ENCODE measurements at regions not wholly inside any gene's neighbourhood (a gene's known extent, or its start where the extent isn't known, plus 50 kb on each side); places are given as distances from the start of the nearest gene placed in this dataset.

- TF ChIP-seq MYC (CRISPR knock-in tag; IDR thresholded peaks at IDR 0.05; ENCODE audit: borderline replicate concordance) (no peak), CTCF (CRISPR knock-in tag; IDR thresholded peaks at IDR 0.05) (no peak), ZNF407 (CRISPR knock-in tag; IDR thresholded peaks at IDR 0.05; ENCODE audit: not compliant biosample characterization) (no peak), JUN (CRISPR knock-in tag; IDR thresholded peaks at IDR 0.05) (no peak), MAZ (IDR thresholded peaks at IDR 0.05; ENCODE audit: borderline replicate concordance, low read depth, low read length) (no peak), MAZ (CRISPR knock-in tag; IDR thresholded peaks at IDR 0.05; ENCODE audit: low read depth) (no peak), ZFP91 (CRISPR knock-in tag; IDR thresholded peaks at IDR 0.05; ENCODE audit: borderline replicate concordance) (no peak), ETV5 (CRISPR knock-in tag; IDR thresholded peaks at IDR 0.05; ENCODE audit: borderline replicate concordance) (no peak), CREB3 (CRISPR knock-in tag; IDR thresholded peaks at IDR 0.05) (no peak), REST (IDR thresholded peaks at IDR 0.05; ENCODE audit: borderline replicate concordance in 1 of 2, low read depth in 1 of 2, low read length in 2 of 2) (no peak), ZNF274 (CRISPR knock-in tag; IDR thresholded peaks at IDR 0.05) (no peak), EZH2 (conservative IDR thresholded peaks at IDR 0.05; ENCODE audit: low read depth, low read length) (no peak), ARNT2 (CRISPR knock-in tag; IDR thresholded peaks at IDR 0.05; ENCODE audit: low read depth) (no peak), DDIT3 (CRISPR knock-in tag; IDR thresholded peaks at IDR 0.05) (no peak)
Observed at GRCh38 chr5:23274171-23274570, 233.2 kb upstream of the PRDM9 start.

Data from HepG2 (cell line).